Activated effector memory CD4-positive, alpha-beta T cell treated with Interleukin-2 at 50 U/mL for 16 hours (primary cell): ENCODE measurements at regions not wholly inside any gene's neighbourhood (a gene's known extent, or its start where the extent isn't known, plus 50 kb on each side); places are given as distances from the start of the nearest gene placed in this dataset.
"Not testable (repeated sequence)": the region's sequence is repeated elsewhere in the genome, so short reads cannot be mapped to it uniquely, and the experiment has no call there.

Experiments used
- DNase-seq: peaks from one replicate; pipeline ENCODE4 v3.0.0-alpha.2; 2020

- no peak for DNase-seq
These were observed 666.7 kb downstream of the UQCRFS1 start for GRCh38 chr19:28546148-28546685.

- DNase-seq, result not testable (repeated sequence)
These were observed 667.6 kb downstream of the UQCRFS1 start for GRCh38 chr19:28545397-28545796.

- no peak for DNase-seq
These were observed 668.3 kb downstream of the UQCRFS1 start for GRCh38 chr19:28544451-28545261.

- DNase-seq, result no peak
These were observed 669.6 kb downstream of the UQCRFS1 start for GRCh38 chr19:28543244-28543776.

- no peak for DNase-seq
These were observed 670.3 kb downstream of the UQCRFS1 start for GRCh38 chr19:28542394-28543243.

GRCh38 chr19:28541602-28542393 lies 671.2 kb downstream of the UQCRFS1 start:
- no peak for DNase-seq

- no peak for DNase-seq
These were observed 671.9 kb downstream of the UQCRFS1 start for GRCh38 chr19:28541029-28541428.

- DNase-seq, result not testable (repeated sequence)
These were observed 672.6 kb downstream of the UQCRFS1 start for GRCh38 chr19:28540385-28540784.

- no peak for DNase-seq
These were observed 673.2 kb downstream of the UQCRFS1 start for GRCh38 chr19:28539759-28540158.

GRCh38 chr19:28538579-28538978 lies 674.4 kb downstream of the UQCRFS1 start:
- not testable (repeated sequence) for DNase-seq

- no peak for DNase-seq
These were observed 675.1 kb downstream of the UQCRFS1 start for GRCh38 chr19:28537896-28538295.

GRCh38 chr19:28537079-28537478 lies 675.9 kb downstream of the UQCRFS1 start:
- DNase-seq, result no peak

- DNase-seq, result no peak
These were observed 677.6 kb downstream of the UQCRFS1 start for GRCh38 chr19:28535352-28535775.

- no peak for DNase-seq
These were observed 678.1 kb downstream of the UQCRFS1 start for GRCh38 chr19:28534766-28535351.

GRCh38 chr19:28532765-28533341 lies 680.1 kb downstream of the UQCRFS1 start:
- DNase-seq, result no peak

GRCh38 chr19:28531979-28532378 lies 681.0 kb downstream of the UQCRFS1 start:
- DNase-seq, result no peak

- no peak for DNase-seq
These were observed 682.4 kb downstream of the UQCRFS1 start for GRCh38 chr19:28530406-28531035.

GRCh38 chr19:28526038-28526437 lies 686.9 kb downstream of the UQCRFS1 start:
- no peak for DNase-seq

- DNase-seq, result no peak
These were observed 689.3 kb downstream of the UQCRFS1 start for GRCh38 chr19:28523619-28524018.

GRCh38 chr19:28522545-28522922 lies 690.4 kb downstream of the UQCRFS1 start:
- no peak for DNase-seq
